ENCODE measurements at regions not wholly inside any gene's neighbourhood (a gene's known extent, or its start where the extent isn't known, plus 50 kb on each side); places are given as distances from the start of the nearest gene placed in this dataset.

DNA sequence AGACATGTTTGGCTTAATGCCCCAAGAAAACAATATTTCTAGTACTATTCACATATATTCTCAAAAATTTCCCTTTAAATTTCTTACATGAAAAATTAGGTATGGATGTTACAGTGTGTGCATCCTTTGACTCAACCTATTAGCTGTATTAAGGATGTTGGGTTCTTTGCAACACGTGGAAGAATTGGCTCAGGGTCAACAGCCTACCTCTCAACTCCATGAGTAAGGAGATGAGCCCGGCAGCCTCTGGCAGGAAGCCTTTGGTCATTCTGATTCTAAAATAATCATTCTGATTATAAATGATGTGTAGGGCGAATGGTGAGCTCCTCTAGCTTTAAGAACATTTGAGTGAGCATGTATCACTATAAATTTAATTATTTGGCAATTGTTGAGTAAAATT is 148.0 kb upstream of the WDFY3 start:
- TF ChIP-seq, protein P1, sequence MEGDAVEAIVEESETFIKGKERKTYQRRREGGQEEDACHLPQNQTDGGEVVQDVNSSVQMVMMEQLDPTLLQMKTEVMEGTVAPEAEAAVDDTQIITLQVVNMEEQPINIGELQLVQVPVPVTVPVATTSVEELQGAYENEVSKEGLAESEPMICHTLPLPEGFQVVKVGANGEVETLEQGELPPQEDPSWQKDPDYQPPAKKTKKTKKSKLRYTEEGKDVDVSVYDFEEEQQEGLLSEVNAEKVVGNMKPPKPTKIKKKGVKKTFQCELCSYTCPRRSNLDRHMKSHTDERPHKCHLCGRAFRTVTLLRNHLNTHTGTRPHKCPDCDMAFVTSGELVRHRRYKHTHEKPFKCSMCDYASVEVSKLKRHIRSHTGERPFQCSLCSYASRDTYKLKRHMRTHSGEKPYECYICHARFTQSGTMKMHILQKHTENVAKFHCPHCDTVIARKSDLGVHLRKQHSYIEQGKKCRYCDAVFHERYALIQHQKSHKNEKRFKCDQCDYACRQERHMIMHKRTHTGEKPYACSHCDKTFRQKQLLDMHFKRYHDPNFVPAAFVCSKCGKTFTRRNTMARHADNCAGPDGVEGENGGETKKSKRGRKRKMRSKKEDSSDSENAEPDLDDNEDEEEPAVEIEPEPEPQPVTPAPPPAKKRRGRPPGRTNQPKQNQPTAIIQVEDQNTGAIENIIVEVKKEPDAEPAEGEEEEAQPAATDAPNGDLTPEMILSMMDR (IDR thresholded peaks at IDR 0.05) = no peak
- TF ChIP-seq POLR2AphosphoS5 (IDR thresholded peaks at IDR 0.05) (no peak), POLR2A (IDR thresholded peaks at IDR 0.05) (no peak)
